SK-N-SH (cell line): ENCODE measurements at regions not wholly inside any gene's neighbourhood (a gene's known extent, or its start where the extent isn't known, plus 50 kb on each side); places are given as distances from the start of the nearest gene placed in this dataset.

Source experiments
- CTCF ChIA-PET: fragments of 300-600, 350-600 bp; formaldehyde crosslinking; extraction: SDS; loops from one replicate; lab custom pipeline; 2021; lab: Yijun Ruan, JAX
- POLR2A ChIA-PET: fragments of 350-600 bp; sonication (Branson Sonifier 250); formaldehyde crosslinking; extraction: SDS; loops from one replicate; lab custom pipeline; 2020; ENCODE audit warnings: antibody characterized with exemption, inconsistent platforms; lab: Yijun Ruan, JAX
- DNase-seq: peaks from one replicate; pipeline ENCODE4 v3.0.0; 2012
- H2AFZ ChIP-seq: fragments of 200-600 bp; sonication (generic); 2 replicates; pipeline ENCODE4 v1.8.1; 2016; ENCODE audit warnings: antibody characterized with exemption, mild to moderate bottlenecking, low read depth
- H3F3A ChIP-seq: fragments of 200-600 bp; sonication (generic); replicated peaks from 2 replicates; pipeline ENCODE3; 2016; ENCODE audit warnings: antibody characterized with exemption, mild to moderate bottlenecking; ENCODE audit not compliant: insufficient read depth
- H3K27ac ChIP-seq, 2 experiments: fragments of 200-500 bp in 1 of 2; fragments of 200-600 bp in 1 of 2; sonication (Bioruptor generic) in 1 of 2; sonication (generic), shearing (Covaris generic) in 1 of 2; 2 replicates each; pipeline versions ENCODE4 v1.5.1 to v1.6.1; 2014 to 2016; ENCODE audit warnings: low read depth in 2 of 2, inconsistent platforms in 1 of 2, low read length in 1 of 2, mild to moderate bottlenecking in 1 of 2, mixed read lengths in 1 of 2
- H3K27me3 ChIP-seq: fragments of 200-600 bp; sonication (generic), shearing (Covaris generic); 2 replicates; pipeline ENCODE4 v1.6.1; 2016; ENCODE audit warnings: mixed run types; ENCODE audit not compliant: insufficient read depth
- H3K36me3 ChIP-seq, 2 experiments: fragments of 200-500 bp in 1 of 2; fragments of 200-600 bp in 1 of 2; sonication (Bioruptor generic) in 1 of 2; sonication (generic) in 1 of 2; replicated peaks in 1 of 2; 2 replicates each; pipeline versions ENCODE3 to v1.5.1; 2014 to 2016; ENCODE audit warnings: low read length in 1 of 2, mild to moderate bottlenecking in 1 of 2; ENCODE audit not compliant: insufficient read depth in 2 of 2, control insufficient read depth in 1 of 2
- H3K4me1 ChIP-seq, 2 experiments: fragments of 200-500 bp in 1 of 2; fragments of 200-600 bp in 1 of 2; sonication (Bioruptor generic) in 1 of 2; sonication (generic), shearing (Covaris generic) in 1 of 2; 2 replicates each; pipeline versions ENCODE4 v1.5.1 to v1.6.1; 2014 to 2016; ENCODE audit warnings: low read depth in 1 of 2, low read length in 1 of 2, mixed run types in 1 of 2; ENCODE audit not compliant: insufficient read depth in 2 of 2, control insufficient read depth in 1 of 2
- H3K4me2 ChIP-seq: fragments of 200-600 bp; sonication (generic), shearing (Covaris generic); 2 replicates; pipeline ENCODE4 v1.6.1; 2017; ENCODE audit warnings: mixed run types
- H3K4me3 ChIP-seq, 2 experiments: fragments of 200-500 bp in 1 of 2; fragments of 200-600 bp in 1 of 2; sonication (Bioruptor generic) in 1 of 2; sonication (generic), shearing (Covaris generic) in 1 of 2; 2 replicates each; pipeline versions ENCODE4 v1.5.1 to v1.8.1; 2014 to 2016; ENCODE audit warnings: low read depth in 2 of 2, inconsistent platforms in 1 of 2, low read length in 1 of 2, mild to moderate bottlenecking in 1 of 2, mixed read lengths in 1 of 2, moderate library complexity in 1 of 2
- H3K79me2 ChIP-seq: fragments of 200-600 bp; sonication (generic); 2 replicates; pipeline ENCODE4 v1.8.1; 2017; ENCODE audit warnings: mild to moderate bottlenecking; ENCODE audit not compliant: insufficient read depth
- H3K9ac ChIP-seq: fragments of 200-600 bp; sonication (generic); 2 replicates; pipeline ENCODE4 v1.6.1; 2017; ENCODE audit warnings: mixed run types
- H3K9me2 ChIP-seq: fragments of 200-600 bp; sonication (generic); 2 replicates; pipeline ENCODE4 v1.6.1; 2017; ENCODE audit warnings: mixed run types
- H3K9me3 ChIP-seq: fragments of 200-600 bp; sonication (generic); 2 replicates; pipeline ENCODE4 v1.6.1; 2017; ENCODE audit warnings: mixed run types, mild to moderate bottlenecking, moderate library complexity
- H4K20me1 ChIP-seq: fragments of 200-600 bp; sonication (generic); 2 replicates; pipeline ENCODE4 v1.6.1; 2017; ENCODE audit warnings: mild to moderate bottlenecking, mixed run types; ENCODE audit not compliant: insufficient read depth
- CHD2 ChIP-seq: fragments of 150-350 bp; IDR thresholded peaks from 2 replicates; pipeline ENCODE4 v1.6.1; 2018; ENCODE audit warnings: low read length; ENCODE audit not compliant: partially characterized antibody
- ELF1 ChIP-seq: IDR thresholded peaks from 2 replicates; pipeline ENCODE4 v1.4.0; 2012
- EZH2phosphoT487 ChIP-seq: fragments of 200-600 bp; sonication (generic); IDR thresholded peaks from 2 replicates; pipeline ENCODE4 v1.6.1; 2017; ENCODE audit warnings: low read depth, mixed run types, mild to moderate bottlenecking, antibody characterized with exemption, moderate library complexity, borderline replicate concordance
- FOSL2 ChIP-seq: IDR thresholded peaks from 2 replicates; pipeline ENCODE4 v1.4.0; 2012; ENCODE audit warnings: low read depth, mild to moderate bottlenecking, moderate library complexity, borderline replicate concordance
- FOXJ3 ChIP-seq: sonication (generic); formaldehyde crosslinking; IDR thresholded peaks from 2 replicates; pipeline ENCODE4 v1.5.1; 2020; ENCODE audit warnings: mild to moderate bottlenecking, missing genetic modification reagents
- JUND ChIP-seq: IDR thresholded peaks from 2 replicates; pipeline ENCODE4 v1.4.0; 2012
- NFIC ChIP-seq: IDR thresholded peaks from 2 replicates; pipeline ENCODE4 v1.4.0; 2012; ENCODE audit warnings: borderline replicate concordance
- NRF1 ChIP-seq: IDR thresholded peaks from 2 replicates; pipeline ENCODE4 v1.6.1; 2012; ENCODE audit warnings: low read depth, mild to moderate bottlenecking, low read length
- SIN3A ChIP-seq: IDR thresholded peaks from 2 replicates; pipeline ENCODE4 v1.6.1; 2012; ENCODE audit warnings: low read depth, mild to moderate bottlenecking, low read length, moderate library complexity, borderline replicate concordance
- TAF1 ChIP-seq: IDR thresholded peaks from 2 replicates; pipeline ENCODE4 v1.6.1; 2012; ENCODE audit warnings: low read depth, mild to moderate bottlenecking, low read length, moderate library complexity, borderline replicate concordance
- TCF12 ChIP-seq: IDR thresholded peaks from 2 replicates; pipeline ENCODE4 v1.4.0; 2012
- WGBS: methylation state at CpG from one replicate; pipeline ENCODE4 v1.1.6; 2017; ENCODE audit warnings: low lambda C conversion rate; 5-methylcytosine and 5-hydroxymethylcytosine counted together
- TF ChIP-seq, protein P1 (sequence below): IDR thresholded peaks from 2 replicates; pipeline ENCODE4 v1.6.1; 2012; ENCODE audit warnings: mild to moderate bottlenecking, low read depth, low read length, moderate library complexity
- TF ChIP-seq, protein P2 (sequence below): fragments of 150-350 bp; IDR thresholded peaks from 2 replicates; pipeline ENCODE4 v1.6.1; 2017; ENCODE audit warnings: antibody characterized with exemption, low read length, low read depth, borderline replicate concordance
- TF ChIP-seq, protein P3 (sequence below): fragments of 150-350 bp; IDR thresholded peaks from 2 replicates; pipeline ENCODE4 v1.6.1; 2016; ENCODE audit warnings: mild to moderate bottlenecking, low read depth, low read length

DNA sequence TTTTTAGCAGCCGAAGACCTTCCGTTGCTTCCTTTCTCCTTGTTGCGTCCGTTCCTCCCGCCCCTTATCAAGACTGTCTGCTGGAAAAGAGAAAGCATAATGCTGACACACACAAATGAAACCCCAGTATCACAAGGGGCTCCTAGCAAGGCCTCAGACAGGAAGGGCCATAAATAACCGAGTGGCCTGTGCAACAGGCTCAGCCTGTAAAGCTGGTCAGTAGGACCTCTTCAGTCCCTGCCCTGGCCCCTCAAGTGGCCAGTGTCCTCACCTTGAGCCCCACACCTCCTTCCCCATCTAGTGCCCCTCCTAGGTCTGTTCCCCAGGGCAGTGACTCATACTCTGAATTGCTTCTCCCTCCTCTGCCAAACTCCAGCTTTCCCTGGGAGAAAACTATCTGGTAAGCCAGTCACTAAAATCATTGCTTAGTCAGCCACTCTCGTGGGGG is 174.6 kb upstream of the IL12B start:
- 74% methylated on average over 7 of the region's 7 CpGs for WGBS

DNA sequence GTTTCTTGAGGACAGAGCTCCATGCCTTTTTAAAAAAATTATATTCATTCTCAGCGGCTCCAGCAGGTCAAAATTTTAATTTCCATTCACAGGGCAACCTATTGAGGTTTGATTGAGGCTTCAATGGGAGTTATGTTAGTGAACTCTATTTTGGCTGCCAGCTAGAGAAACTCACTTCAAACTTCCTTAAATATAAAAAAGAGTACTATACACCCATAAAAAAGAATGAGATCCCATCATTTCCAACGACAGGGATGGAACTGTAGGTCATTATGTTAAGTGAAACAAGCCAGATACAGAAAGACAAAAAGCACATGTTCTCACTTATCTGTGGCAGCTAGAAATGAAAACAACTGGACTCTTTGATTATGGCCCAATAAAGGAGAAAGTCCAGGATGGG is 176.8 kb upstream of the IL12B start:
- Histone ChIP-seq H3K9me2 (no peaks in the 10 kb centered on the region), H2AFZ (no peak overlapping the region), H3K9ac (no peak overlapping the region), H3K4me3 (no peak overlapping the region), H3K4me1 (peaks cover 0 to 4% of the 10 kb centered on the region in 2 experiments; a peak in 3 of 4 replicates), H4K20me1 (no peaks in the 10 kb centered on the region), H3F3A (peaks cover 10% of the 10 kb centered on the region), H3K27ac (no peak overlapping the region), H3K27me3 (no peaks in the 10 kb centered on the region), H3K79me2 (no peaks in the 10 kb centered on the region), H3K36me3 (no peaks in the 10 kb centered on the region), H3K4me2 (no peak overlapping the region), H3K9me3 (no peaks in the 10 kb centered on the region)
- 62% methylated on average over 2 of the region's 2 CpGs for WGBS
- ChIA-PET POLR2A (no interaction called here), CTCF (no interaction called here)
- no peak for DNase-seq
- TF ChIP-seq, protein P1, sequence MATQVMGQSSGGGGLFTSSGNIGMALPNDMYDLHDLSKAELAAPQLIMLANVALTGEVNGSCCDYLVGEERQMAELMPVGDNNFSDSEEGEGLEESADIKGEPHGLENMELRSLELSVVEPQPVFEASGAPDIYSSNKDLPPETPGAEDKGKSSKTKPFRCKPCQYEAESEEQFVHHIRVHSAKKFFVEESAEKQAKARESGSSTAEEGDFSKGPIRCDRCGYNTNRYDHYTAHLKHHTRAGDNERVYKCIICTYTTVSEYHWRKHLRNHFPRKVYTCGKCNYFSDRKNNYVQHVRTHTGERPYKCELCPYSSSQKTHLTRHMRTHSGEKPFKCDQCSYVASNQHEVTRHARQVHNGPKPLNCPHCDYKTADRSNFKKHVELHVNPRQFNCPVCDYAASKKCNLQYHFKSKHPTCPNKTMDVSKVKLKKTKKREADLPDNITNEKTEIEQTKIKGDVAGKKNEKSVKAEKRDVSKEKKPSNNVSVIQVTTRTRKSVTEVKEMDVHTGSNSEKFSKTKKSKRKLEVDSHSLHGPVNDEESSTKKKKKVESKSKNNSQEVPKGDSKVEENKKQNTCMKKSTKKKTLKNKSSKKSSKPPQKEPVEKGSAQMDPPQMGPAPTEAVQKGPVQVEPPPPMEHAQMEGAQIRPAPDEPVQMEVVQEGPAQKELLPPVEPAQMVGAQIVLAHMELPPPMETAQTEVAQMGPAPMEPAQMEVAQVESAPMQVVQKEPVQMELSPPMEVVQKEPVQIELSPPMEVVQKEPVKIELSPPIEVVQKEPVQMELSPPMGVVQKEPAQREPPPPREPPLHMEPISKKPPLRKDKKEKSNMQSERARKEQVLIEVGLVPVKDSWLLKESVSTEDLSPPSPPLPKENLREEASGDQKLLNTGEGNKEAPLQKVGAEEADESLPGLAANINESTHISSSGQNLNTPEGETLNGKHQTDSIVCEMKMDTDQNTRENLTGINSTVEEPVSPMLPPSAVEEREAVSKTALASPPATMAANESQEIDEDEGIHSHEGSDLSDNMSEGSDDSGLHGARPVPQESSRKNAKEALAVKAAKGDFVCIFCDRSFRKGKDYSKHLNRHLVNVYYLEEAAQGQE: no peak
- TF ChIP-seq NFIC (no peak), ELF1 (no peak), EZH2phosphoT487 (no peak), NRF1 (no peak), CHD2 (no peak), FOXJ3 (CRISPR knock-in tag) (no peak)
- TF ChIP-seq, protein P2, sequence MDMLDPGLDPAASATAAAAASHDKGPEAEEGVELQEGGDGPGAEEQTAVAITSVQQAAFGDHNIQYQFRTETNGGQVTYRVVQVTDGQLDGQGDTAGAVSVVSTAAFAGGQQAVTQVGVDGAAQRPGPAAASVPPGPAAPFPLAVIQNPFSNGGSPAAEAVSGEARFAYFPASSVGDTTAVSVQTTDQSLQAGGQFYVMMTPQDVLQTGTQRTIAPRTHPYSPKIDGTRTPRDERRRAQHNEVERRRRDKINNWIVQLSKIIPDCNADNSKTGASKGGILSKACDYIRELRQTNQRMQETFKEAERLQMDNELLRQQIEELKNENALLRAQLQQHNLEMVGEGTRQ: no peak
- TF ChIP-seq, protein P3, sequence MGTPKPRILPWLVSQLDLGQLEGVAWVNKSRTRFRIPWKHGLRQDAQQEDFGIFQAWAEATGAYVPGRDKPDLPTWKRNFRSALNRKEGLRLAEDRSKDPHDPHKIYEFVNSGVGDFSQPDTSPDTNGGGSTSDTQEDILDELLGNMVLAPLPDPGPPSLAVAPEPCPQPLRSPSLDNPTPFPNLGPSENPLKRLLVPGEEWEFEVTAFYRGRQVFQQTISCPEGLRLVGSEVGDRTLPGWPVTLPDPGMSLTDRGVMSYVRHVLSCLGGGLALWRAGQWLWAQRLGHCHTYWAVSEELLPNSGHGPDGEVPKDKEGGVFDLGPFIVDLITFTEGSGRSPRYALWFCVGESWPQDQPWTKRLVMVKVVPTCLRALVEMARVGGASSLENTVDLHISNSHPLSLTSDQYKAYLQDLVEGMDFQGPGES: no peak

More for the DNA sequence above, 174.6 kb upstream of the IL12B start:
- CTCF ChIA-PET: no interaction called here
- Histone ChIP-seq H3K79me2 (no peaks in the 10 kb centered on the region), H3F3A (peaks cover 10% of the 10 kb centered on the region), H3K9me2 (no peaks in the 10 kb centered on the region), H3K4me1 (no peaks in the 10 kb centered on the region), H3K27ac (peak overlapping the region in 1 of 2 experiments; percentile 58; a peak in 1 of 4 replicates), H3K36me3 (no peaks in the 10 kb centered on the region), H3K4me2 (0 out of 2 replicates have a peak overlapping the region, but pooled peaks have one; percentile 25), H3K27me3 (no peaks in the 10 kb centered on the region), H2AFZ (no peak overlapping the region), H4K20me1 (no peaks in the 10 kb centered on the region), H3K4me3 (no peak overlapping the region), H3K9ac (no peak overlapping the region), H3K9me3 (no peaks in the 10 kb centered on the region)
- no peak for DNase-seq
- POLR2A ChIA-PET: no interaction called here
- TF ChIP-seq JUND (peak; percentile 48; the same call in 1 of the 2 replicates), TCF12 (peak; percentile 39; the same call in 1 of the 2 replicates), TAF1 (no peak), FOSL2 (peak; percentile 61; the same call in 1 of the 2 replicates), SIN3A (no peak)
